CD14-positive monocyte (primary cell): ENCODE measurements at regions not wholly inside any gene's neighbourhood (a gene's known extent, or its start where the extent isn't known, plus 50 kb on each side); places are given as distances from the start of the nearest gene placed in this dataset.

Source experiments
- DNase-seq, 3 donors: peaks; one replicate each; pipeline ENCODE4 v3.0.0-alpha.2; 2011 to 2022
- H2AFZ ChIP-seq: 2 replicates; pipeline ENCODE4 v1.6.0; 2012; ENCODE audit warnings: mild to moderate bottlenecking, low read depth, low read length, inconsistent platforms; ENCODE audit not compliant: insufficient read depth, poor library complexity, severe bottlenecking
- H3K27ac ChIP-seq, 2 donors: 1 replicate in 1 of 2; 2 replicates in 1 of 2; pipeline ENCODE4 v1.5.1; 2012 to 2013; ENCODE audit warnings: low read length in 2 of 2, control low read depth in 1 of 2, inconsistent platforms in 1 of 2, low read depth in 1 of 2, mild to moderate bottlenecking in 1 of 2
- H3K27me3 ChIP-seq, 2 donors: one replicate each; pipeline versions ENCODE4 v1.6.0 to v1.6.1; 2011 to 2013; ENCODE audit warnings: low read length in 2 of 2; ENCODE audit not compliant: control insufficient read depth in 2 of 2, insufficient read depth in 2 of 2
- H3K36me3 ChIP-seq, 2 donors: replicated peaks in 1 of 2; 1 replicate in 1 of 2; 2 replicates in 1 of 2; pipeline versions ENCODE4 v1.5.1 to v1.6.1; 2012 to 2013; ENCODE audit warnings: low read length in 2 of 2, control low read depth in 1 of 2, inconsistent platforms in 1 of 2, mild to moderate bottlenecking in 1 of 2; ENCODE audit not compliant: insufficient read depth in 2 of 2, control insufficient read depth in 1 of 2
- H3K4me1 ChIP-seq, 2 donors: 1 replicate in 1 of 2; 2 replicates in 1 of 2; pipeline versions ENCODE4 v1.5.1 to v1.6.1; 2012 to 2013; ENCODE audit warnings: low read length in 2 of 2, control low read depth in 1 of 2, inconsistent platforms in 1 of 2, mild to moderate bottlenecking in 1 of 2, moderate library complexity in 1 of 2; ENCODE audit not compliant: insufficient read depth in 2 of 2, control insufficient read depth in 1 of 2
- H3K4me2 ChIP-seq: replicated peaks from 2 replicates; pipeline ENCODE3; 2012; ENCODE audit warnings: low read length, moderate library complexity, mild to moderate bottlenecking; ENCODE audit not compliant: poor library complexity, severe bottlenecking; ENCODE audit errors: extremely low read depth
- H3K4me3 ChIP-seq, 3 experiments: fragments of 200-600 bp in 1 of 3; sonication (generic) in 1 of 3; replicated peaks in 1 of 3; 1 replicate in 2 of 3; 2 replicates in 1 of 3; pipeline ENCODE4 v1.5.1; 2011 to 2013; ENCODE audit warnings: low read length in 3 of 3, mild to moderate bottlenecking in 3 of 3, control low read depth in 2 of 3, low read depth in 2 of 3, inconsistent platforms in 1 of 3, moderate library complexity in 1 of 3
- H3K79me2 ChIP-seq: 2 replicates; pipeline ENCODE4 v1.6.0; 2012; ENCODE audit warnings: mild to moderate bottlenecking, control low read depth, inconsistent platforms, low read length, moderate library complexity; ENCODE audit not compliant: insufficient read depth
- H3K9ac ChIP-seq: 2 replicates; pipeline ENCODE4 v1.6.0; 2017; ENCODE audit warnings: low read length, mild to moderate bottlenecking; ENCODE audit not compliant: insufficient read depth, poor library complexity, severe bottlenecking
- H3K9me3 ChIP-seq, 2 donors: replicated peaks in 1 of 2; 1 replicate in 1 of 2; 2 replicates in 1 of 2; pipeline versions ENCODE4 v1.5.1 to v1.6.1; 2012 to 2013; ENCODE audit warnings: low read length in 2 of 2, control low read depth in 1 of 2; ENCODE audit not compliant: control insufficient read depth in 1 of 2, insufficient read depth in 1 of 2
- H4K20me1 ChIP-seq: 2 replicates; pipeline ENCODE4 v1.6.0; 2012; ENCODE audit warnings: mild to moderate bottlenecking, low read length, control low read depth, moderate library complexity; ENCODE audit not compliant: insufficient read depth
- H3K27ac Mint-ChIP-seq, 7 donors: one replicate each; pipeline ENCODE4 v1.8.0; 2020; ENCODE audit warnings: mild to moderate bottlenecking in 7 of 7, mixed read lengths in 7 of 7, moderate library complexity in 6 of 7, inconsistent platforms in 2 of 7
- H3K27me3 Mint-ChIP-seq, 3 donors: one replicate each; pipeline ENCODE4 v1.8.0; 2021 to 2022; ENCODE audit warnings: low read depth in 3 of 3, mild to moderate bottlenecking in 3 of 3, mixed read lengths in 3 of 3, moderate library complexity in 3 of 3, inconsistent platforms in 1 of 3
- H3K36me3 Mint-ChIP-seq, 2 donors: one replicate each; pipeline ENCODE4 v1.8.0; 2020; ENCODE audit warnings: mixed read lengths in 2 of 2, inconsistent platforms in 1 of 2, mild to moderate bottlenecking in 1 of 2
- H3K4me1 Mint-ChIP-seq: one replicate; pipeline ENCODE4 v1.8.0; 2020; ENCODE audit warnings: mild to moderate bottlenecking, mixed read lengths
- H3K4me3 Mint-ChIP-seq, 2 donors: one replicate each; pipeline ENCODE4 v1.8.0; 2020; ENCODE audit warnings: mild to moderate bottlenecking in 2 of 2, mixed read lengths in 2 of 2, moderate library complexity in 1 of 2
- H3K9me3 Mint-ChIP-seq, 7 donors: one replicate each; pipeline ENCODE4 v1.8.0; 2020 to 2022; ENCODE audit warnings: mixed read lengths in 7 of 7, mild to moderate bottlenecking in 6 of 7, moderate library complexity in 6 of 7, inconsistent platforms in 2 of 7
- WGBS: methylation state at CpG from one replicate; pipeline ENCODE4 v1.1.5; 2013; ENCODE audit warnings: missing lambda C conversion rate; ENCODE audit not compliant: insufficient coverage; 5-methylcytosine and 5-hydroxymethylcytosine counted together
- intact Hi-C, 2 donors: fragments of 100-400 bp; cut with micrococcal nuclease; formaldehyde crosslinking; loops; one replicate each; pipeline versions ENCODE4 v1.15.0 to v1.15.1; 2023
- TF ChIP-seq, protein P1 (sequence below): fragments of 200-600 bp; IDR thresholded peaks from one replicate; pipeline ENCODE4 v1.8.0; 2022; ENCODE audit warnings: antibody characterized with exemption, mild to moderate bottlenecking

DNA sequence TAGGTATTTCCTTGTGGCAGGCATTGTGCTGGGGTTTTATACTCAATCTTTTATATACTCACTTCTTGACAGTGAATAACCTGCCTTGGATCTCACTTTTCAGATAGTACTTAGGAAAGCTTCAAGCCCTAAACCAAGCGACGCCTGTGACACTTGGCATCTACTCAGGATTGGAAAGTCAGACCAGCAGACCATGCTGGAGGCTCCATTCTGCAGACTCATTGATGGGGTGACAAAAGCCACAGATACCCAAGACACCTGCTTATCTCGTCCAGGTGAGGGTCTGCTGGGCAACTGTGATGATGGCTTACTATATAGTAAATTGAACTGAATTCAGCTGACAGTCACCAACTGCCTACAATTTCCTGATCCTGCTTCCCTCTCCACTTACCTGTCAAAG lies 79.4 kb upstream of the MRPS22 start:
- H3K4me3 ChIP-seq: no peak overlapping the region
- H3K4me1 ChIP-seq: no peaks in the 10 kb centered on the region
- Mint-ChIP-seq H3K27ac (no peak overlapping the region), H3K4me1 (no peaks in the 10 kb centered on the region), H3K36me3 (no peaks in the 10 kb centered on the region), H3K9me3 (peaks cover 0 to 3% (median 0%) of the 10 kb centered on the region in 7 donors), H3K27me3 (peaks cover 2 to 20% (median 8%) of the 10 kb centered on the region in 3 donors), H3K4me3 (no peak overlapping the region)
- no peaks in the 10 kb centered on the region for H3K36me3 ChIP-seq
- H3K9ac ChIP-seq: no peak overlapping the region
- H3K4me2 ChIP-seq: no peak overlapping the region
- H4K20me1 ChIP-seq: no peaks in the 10 kb centered on the region
- H2AFZ ChIP-seq: no peak overlapping the region
- H3K79me2 ChIP-seq: no peaks in the 10 kb centered on the region
- intact Hi-C loops: no loop called here
- no peaks in the 10 kb centered on the region for H3K27me3 ChIP-seq
- no peak overlapping the region for H3K27ac ChIP-seq
- no peaks in the 10 kb centered on the region for H3K9me3 ChIP-seq
- WGBS: 100% methylated on average over 2 of the region's 3 CpGs
- TF ChIP-seq, protein P1, sequence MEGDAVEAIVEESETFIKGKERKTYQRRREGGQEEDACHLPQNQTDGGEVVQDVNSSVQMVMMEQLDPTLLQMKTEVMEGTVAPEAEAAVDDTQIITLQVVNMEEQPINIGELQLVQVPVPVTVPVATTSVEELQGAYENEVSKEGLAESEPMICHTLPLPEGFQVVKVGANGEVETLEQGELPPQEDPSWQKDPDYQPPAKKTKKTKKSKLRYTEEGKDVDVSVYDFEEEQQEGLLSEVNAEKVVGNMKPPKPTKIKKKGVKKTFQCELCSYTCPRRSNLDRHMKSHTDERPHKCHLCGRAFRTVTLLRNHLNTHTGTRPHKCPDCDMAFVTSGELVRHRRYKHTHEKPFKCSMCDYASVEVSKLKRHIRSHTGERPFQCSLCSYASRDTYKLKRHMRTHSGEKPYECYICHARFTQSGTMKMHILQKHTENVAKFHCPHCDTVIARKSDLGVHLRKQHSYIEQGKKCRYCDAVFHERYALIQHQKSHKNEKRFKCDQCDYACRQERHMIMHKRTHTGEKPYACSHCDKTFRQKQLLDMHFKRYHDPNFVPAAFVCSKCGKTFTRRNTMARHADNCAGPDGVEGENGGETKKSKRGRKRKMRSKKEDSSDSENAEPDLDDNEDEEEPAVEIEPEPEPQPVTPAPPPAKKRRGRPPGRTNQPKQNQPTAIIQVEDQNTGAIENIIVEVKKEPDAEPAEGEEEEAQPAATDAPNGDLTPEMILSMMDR: no peak
- no peak for DNase-seq

DNA sequence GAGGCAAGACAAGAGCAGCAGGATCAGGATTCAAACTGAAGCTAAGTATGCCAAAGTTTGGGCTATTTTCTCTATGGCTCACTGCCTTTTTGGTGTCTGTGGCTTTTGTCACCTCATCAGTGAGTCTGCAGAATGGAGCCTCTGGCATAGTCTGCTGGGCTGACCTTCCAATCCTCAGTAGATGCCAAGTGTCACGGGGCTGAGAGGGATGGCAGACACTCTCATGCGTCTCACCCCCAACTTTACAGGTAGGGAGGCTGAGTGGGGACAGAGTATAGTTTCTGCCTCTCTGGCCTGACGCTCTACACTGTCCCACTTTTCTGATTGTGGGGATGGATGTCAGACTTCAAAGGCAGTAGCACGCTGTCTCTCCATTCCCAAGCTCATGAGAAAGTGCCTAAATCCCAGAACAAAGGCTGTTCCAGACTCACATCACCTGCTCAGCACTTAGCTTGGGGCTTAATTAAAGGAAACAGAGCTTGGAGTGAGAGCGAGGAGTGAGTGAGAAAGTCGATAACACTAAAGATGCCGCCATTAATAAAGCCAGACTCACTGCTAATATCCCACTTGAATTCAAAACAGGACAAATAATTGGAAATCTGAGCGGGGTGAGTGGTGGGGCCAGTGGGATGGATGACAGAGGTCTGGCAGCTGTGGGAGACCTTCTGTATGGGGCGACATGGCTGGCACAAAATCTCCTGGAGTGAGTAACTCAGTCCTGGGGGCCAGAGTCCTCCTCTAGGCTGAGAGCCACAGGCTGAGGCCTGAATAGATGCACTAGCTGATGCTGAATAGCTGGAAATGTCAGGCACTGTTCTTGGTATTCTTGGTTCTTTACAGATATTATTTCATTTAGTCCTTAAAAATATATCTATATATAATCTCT lies 78.4 kb upstream of the MRPS22 start:
- H4K20me1 ChIP-seq: no peaks in the 10 kb centered on the region
- peaks cover 6% of the 10 kb centered on the region in 2 donors for H3K9me3 ChIP-seq
- H3K79me2 ChIP-seq: no peaks in the 10 kb centered on the region
- no peak overlapping the region for H3K27ac ChIP-seq
- no peak overlapping the region for H3K4me2 ChIP-seq
- peaks cover 6 to 9% (median 8%) of the 10 kb centered on the region in 7 donors for H3K9me3 Mint-ChIP-seq
- TF ChIP-seq, protein P1: no peak
- no peak overlapping the region for H3K4me3 Mint-ChIP-seq
- peaks cover 2 to 14% (median 8%) of the 10 kb centered on the region in 3 donors for H3K27me3 Mint-ChIP-seq
- H3K9ac ChIP-seq: no peak overlapping the region
- no peak overlapping the region for H3K27ac Mint-ChIP-seq
- H3K36me3 Mint-ChIP-seq: no peaks in the 10 kb centered on the region
- H3K36me3 ChIP-seq: no peaks in the 10 kb centered on the region
- DNase-seq: no peak
- H2AFZ ChIP-seq: no peak overlapping the region
- intact Hi-C loops: no loop called here
- 96% methylated on average over 2 of the region's 9 CpGs for WGBS
- H3K4me1 ChIP-seq: no peaks in the 10 kb centered on the region
- no peak overlapping the region for H3K4me3 ChIP-seq
- H3K4me1 Mint-ChIP-seq: no peaks in the 10 kb centered on the region
- no peaks in the 10 kb centered on the region for H3K27me3 ChIP-seq
